NT2/D1 (cell line): ENCODE measurements at regions not wholly inside any gene's neighbourhood (a gene's known extent, or its start where the extent isn't known, plus 50 kb on each side); places are given as distances from the start of the nearest gene placed in this dataset.
"Not testable (repeated sequence)": the region's sequence is repeated elsewhere in the genome, so short reads cannot be mapped to it uniquely, and the experiment has no call there.

ENCODE experiments used
- SUZ12 ChIP-seq: IDR thresholded peaks from 2 replicates; pipeline ENCODE4 v1.6.1; 2011; ENCODE audit not compliant: insufficient read length, insufficient read depth; ENCODE audit errors: extremely low read depth
- YY1 ChIP-seq: IDR thresholded peaks from 2 replicates; pipeline ENCODE4 v1.6.1; 2011; ENCODE audit not compliant: insufficient read length, insufficient read depth
- ZNF274 ChIP-seq: IDR thresholded peaks from 2 replicates; pipeline ENCODE4 v1.6.1; 2011; ENCODE audit warnings: mild to moderate bottlenecking, low read depth, low read length

- TF ChIP-seq ZNF274, YY1, SUZ12: not testable (repeated sequence)
These were observed 252.1 kb upstream of the SGK1 start for GRCh38 chr6:134569996-134570395.
